Panc1 (cell line): ENCODE measurements at regions not wholly inside any gene's neighbourhood (a gene's known extent, or its start where the extent isn't known, plus 50 kb on each side); places are given as distances from the start of the nearest gene placed in this dataset.

ENCODE experiments used
- ATAC-seq: fragments of 200-7000 bp; cut with Tn5 transposase; 2 replicates; pipeline ENCODE4 v1.9.1; 2020; ENCODE audit warnings: mild to moderate bottlenecking, moderate library complexity
- BruUV-seq: library from RNA; stranded (reverse); fragments of 400-500 nt; replicated peaks from 2 replicates; lab custom pipeline; 2021; lab: Mats Ljungman, UMichigan
- CTCF ChIA-PET: fragments of 300-600 bp; sonication (Branson Sonifier 250); formaldehyde crosslinking; loops from one replicate; lab custom pipeline; 2022; ENCODE audit warnings: antibody characterized with exemption; lab: Charles Lee
- POLR2A ChIA-PET: fragments of 300-600 bp; sonication (Branson Sonifier 250); formaldehyde crosslinking; loops from one replicate; lab custom pipeline; 2022; ENCODE audit warnings: antibody characterized with exemption; lab: Charles Lee
- DNase-seq: peaks from one replicate; pipeline ENCODE4 v3.0.0-alpha.2; 2010; ENCODE audit warnings: low read depth, low spot score
- H3K27ac ChIP-seq: 2 replicates; pipeline ENCODE4 v1.5.1; 2011; ENCODE audit warnings: mild to moderate bottlenecking, low read length, inconsistent platforms
- H3K27me3 ChIP-seq: fragments of 200-500 bp; sonication (Bioruptor generic); 2 replicates; pipeline ENCODE4 v1.6.0; 2014; ENCODE audit warnings: low read length, inconsistent platforms; ENCODE audit not compliant: control insufficient read depth, insufficient read depth
- H3K36me3 ChIP-seq: fragments of 200-500 bp; sonication (Bioruptor generic); 2 replicates; pipeline ENCODE4 v1.5.1; 2014; ENCODE audit warnings: inconsistent platforms, mild to moderate bottlenecking, low read length, moderate library complexity; ENCODE audit not compliant: control insufficient read depth, insufficient read depth
- H3K4me1 ChIP-seq: 2 replicates; pipeline ENCODE4 v1.5.1; 2011; ENCODE audit warnings: inconsistent platforms, mild to moderate bottlenecking, low read length, moderate library complexity; ENCODE audit not compliant: control insufficient read depth, insufficient read depth
- H3K4me3 ChIP-seq, 2 experiments: 2 replicates each; pipeline ENCODE4 v1.5.1; 2011 to 2012; ENCODE audit warnings: low read depth in 2 of 2, low read length in 2 of 2, mild to moderate bottlenecking in 2 of 2, inconsistent platforms in 1 of 2, moderate library complexity in 1 of 2
- H3K9me3 ChIP-seq: fragments of 200-500 bp; sonication (Bioruptor generic); 2 replicates; pipeline ENCODE4 v1.5.1; 2014; ENCODE audit warnings: low read depth, mild to moderate bottlenecking, inconsistent platforms, low read length, moderate library complexity; ENCODE audit not compliant: control insufficient read depth, insufficient read depth
- CTCF ChIP-seq: fragments of 450-650 bp; IDR thresholded peaks from 2 replicates; pipeline ENCODE4 v1.5.1; 2017; ENCODE audit warnings: mild to moderate bottlenecking
- POLR2AphosphoS5 ChIP-seq: IDR thresholded peaks from 2 replicates; pipeline ENCODE4 v1.6.1; 2012; ENCODE audit warnings: mild to moderate bottlenecking, low read depth, low read length, moderate library complexity
- REST ChIP-seq, 2 experiments: IDR thresholded peaks; 2 replicates each; pipeline ENCODE4 v1.6.1; 2011 to 2012; ENCODE audit warnings: low read depth in 2 of 2, control low read depth in 1 of 2, low read length in 1 of 2, mild to moderate bottlenecking in 1 of 2, moderate library complexity in 1 of 2; ENCODE audit not compliant: insufficient read depth in 1 of 2
- SIN3A ChIP-seq: IDR thresholded peaks from 2 replicates; pipeline ENCODE4 v1.6.1; 2012; ENCODE audit warnings: low read depth, mild to moderate bottlenecking, low read length, moderate library complexity, borderline replicate concordance; ENCODE audit not compliant: insufficient read depth
- TCF7L2 ChIP-seq: IDR thresholded peaks from 2 replicates; pipeline ENCODE4 v1.6.1; 2011; ENCODE audit warnings: mild to moderate bottlenecking, low read depth, low read length, inconsistent platforms
- in situ Hi-C: cut with HindIII; loops from 2 replicates; pipeline ENCODE4 v1.10.0; 2016; ENCODE audit warnings: low sequenced_read_pairs, low pct_unique_long_range_greater_than_20kb
- intact Hi-C: fragments of 100-400 bp; cut with micrococcal nuclease; formaldehyde crosslinking; loops from one replicate; pipeline ENCODE4 v1.10.0; 2022; ENCODE audit not compliant: unreplicated experiment

- DNase-seq: no peak
- no peak for TF ChIP-seq POLR2AphosphoS5
- TF ChIP-seq SIN3A: no peak
- no peak for TF ChIP-seq TCF7L2
- no peak for TF ChIP-seq REST (IDR thresholded peaks at IDR 0.05; ENCODE audit: insufficient read depth in 1 of 2, low read depth in 2 of 2, low read length in 1 of 2)
- no peak for TF ChIP-seq CTCF
These were observed 604.8 kb upstream of the CXADR start for GRCh38 chr21:16908077-16908476.

GRCh38 chr21:16910435-16911165, 602.2 kb upstream of the CXADR start:
- POLR2A ChIA-PET: no interaction called here
- intact Hi-C loops: no loop called here
- H3K27me3 ChIP-seq: no peaks in the 10 kb centered on the region
- BruUV-seq: no TSS peak
- CTCF ChIA-PET: no interaction called here
- TF ChIP-seq SIN3A: no peak
- no peak for TF ChIP-seq TCF7L2
- TF ChIP-seq REST (IDR thresholded peaks at IDR 0.05; ENCODE audit: insufficient read depth in 1 of 2, low read depth in 2 of 2, low read length in 1 of 2): no peak
- no peak for TF ChIP-seq POLR2AphosphoS5
- no peak for TF ChIP-seq CTCF
- in situ Hi-C loops: no loop called here
- no peaks in the 10 kb centered on the region for H3K36me3 ChIP-seq
- no peaks in the 10 kb centered on the region for H3K4me1 ChIP-seq
- ATAC-seq (no peak), DNase-seq (no peak)
- H3K9me3 ChIP-seq: no peaks in the 10 kb centered on the region
- H3K27ac ChIP-seq: no peak overlapping the region
- H3K4me3 ChIP-seq: no peak overlapping the region

More at GRCh38 chr21:16908077-16908476, 604.8 kb upstream of the CXADR start:
- ATAC-seq: no peak
- Histone ChIP-seq H3K4me3 (no peak overlapping the region), H3K9me3 (no peaks in the 10 kb centered on the region), H3K4me1 (no peaks in the 10 kb centered on the region), H3K27ac (no peak overlapping the region), H3K36me3 (no peaks in the 10 kb centered on the region), H3K27me3 (no peaks in the 10 kb centered on the region)
- ChIA-PET CTCF (no interaction called here), POLR2A (no interaction called here)
- no TSS peak for BruUV-seq
- intact Hi-C loops (no loop called here), in situ Hi-C loops (no loop called here)
